Keratinocyte (primary cell): ENCODE measurements at regions not wholly inside any gene's neighbourhood (a gene's known extent, or its start where the extent isn't known, plus 50 kb on each side); places are given as distances from the start of the nearest gene placed in this dataset.

ENCODE experiments used
- DNase-seq: peaks from one replicate; pipeline ENCODE4 v3.0.0-alpha.2; 2011; ENCODE audit warnings: low read depth, missing footprints, low spot score
- FAIRE-seq: peaks from 2 replicates; lab custom pipeline; 2011; peaks lifted over from hg19 to GRCh38; lab: Jason Lieb, UNC
- H2AFZ ChIP-seq: 2 replicates; pipeline ENCODE4 v1.6.0; 2012; ENCODE audit warnings: low read length, control low read depth, inconsistent platforms; ENCODE audit not compliant: control insufficient read depth
- H3K27ac ChIP-seq: 2 replicates; pipeline ENCODE4 v1.5.1; 2011; ENCODE audit warnings: low read length; ENCODE audit not compliant: control insufficient read depth, insufficient read depth
- H3K27me3 ChIP-seq: 3 replicates; pipeline ENCODE4 v1.6.0; 2011; ENCODE audit warnings: low read length; ENCODE audit not compliant: control insufficient read depth, insufficient read depth; ENCODE audit errors: extremely low read depth
- H3K36me3 ChIP-seq, 2 experiments: 2 replicates in 1 of 2; 3 replicates in 1 of 2; pipeline ENCODE4 v1.5.1; 2011; ENCODE audit warnings: low read length in 2 of 2, mild to moderate bottlenecking in 1 of 2; ENCODE audit not compliant: control insufficient read depth in 2 of 2, insufficient read depth in 2 of 2; ENCODE audit errors: extremely low read depth in 1 of 2
- H3K4me1 ChIP-seq: 3 replicates; pipeline ENCODE4 v1.5.1; 2011; ENCODE audit warnings: low read length; ENCODE audit not compliant: control insufficient read depth, insufficient read depth; ENCODE audit errors: extremely low read depth
- H3K4me2 ChIP-seq: 3 replicates; pipeline ENCODE4 v1.6.0; 2011; ENCODE audit warnings: low read depth, low read length; ENCODE audit not compliant: control insufficient read depth, insufficient read depth; ENCODE audit errors: extremely low read depth
- H3K4me3 ChIP-seq, 3 experiments: fragments of 200-600 bp in 1 of 3; sonication (generic) in 1 of 3; 2 replicates in 2 of 3; 3 replicates in 1 of 3; pipeline ENCODE4 v1.5.1; 2011 to 2016; ENCODE audit warnings: low read length in 3 of 3, mild to moderate bottlenecking in 3 of 3, control low read depth in 2 of 3, inconsistent platforms in 1 of 3, low read depth in 1 of 3, mixed read lengths in 1 of 3, mixed run types in 1 of 3, moderate library complexity in 1 of 3; ENCODE audit not compliant: control insufficient read depth in 2 of 3, insufficient read depth in 2 of 3; ENCODE audit errors: extremely low read depth in 1 of 3
- H3K79me2 ChIP-seq: 2 replicates; pipeline ENCODE4 v1.6.0; 2012; ENCODE audit warnings: low read length; ENCODE audit not compliant: control insufficient read depth, insufficient read depth
- H3K9ac ChIP-seq: 3 replicates; pipeline ENCODE4 v1.6.0; 2011; ENCODE audit warnings: low read length; ENCODE audit not compliant: control insufficient read depth, insufficient read depth; ENCODE audit errors: extremely low read depth
- H3K9me1 ChIP-seq: 3 replicates; pipeline ENCODE4 v1.6.0; 2011; ENCODE audit warnings: low read length; ENCODE audit not compliant: control insufficient read depth, insufficient read depth; ENCODE audit errors: extremely low read depth
- H3K9me3 ChIP-seq: 2 replicates; pipeline ENCODE4 v1.5.1; 2012; ENCODE audit warnings: low read depth, low read length; ENCODE audit not compliant: control insufficient read depth
- H4K20me1 ChIP-seq: 3 replicates; pipeline ENCODE4 v1.6.0; 2011; ENCODE audit warnings: low read length; ENCODE audit not compliant: control insufficient read depth, insufficient read depth; ENCODE audit errors: extremely low read depth
- CTCF ChIP-seq, 3 experiments: IDR thresholded peaks in 1 of 3; conservative IDR thresholded peaks in 1 of 3; optimal IDR thresholded peaks in 1 of 3; 2 replicates in 2 of 3; 3 replicates in 1 of 3; pipeline versions ENCODE3 to v1.5.1; 2011; ENCODE audit warnings: low read length in 3 of 3, mild to moderate bottlenecking in 3 of 3, moderate library complexity in 2 of 3, control low read depth in 1 of 3, inconsistent platforms in 1 of 3; ENCODE audit not compliant: insufficient read depth in 2 of 3; ENCODE audit errors: extremely low read depth in 1 of 3
- EZH2 ChIP-seq: IDR thresholded peaks from one replicate; pipeline ENCODE4 v1.6.1; 2012; ENCODE audit warnings: inconsistent platforms, mild to moderate bottlenecking, low read length, moderate library complexity
- dilution Hi-C: fragments of 300-500 bp; cut with MboI; formaldehyde crosslinking; loops from one replicate; pipeline ENCODE4 v1.7.0; 2020; ENCODE audit warnings: low sequenced_read_pairs; ENCODE audit not compliant: extremely low pct_ligation_motif_present

GRCh38 chr14:98984719-98985041 lies 287.3 kb downstream of the BCL11B start:
- dilution Hi-C loops: no loop called here
- H2AFZ ChIP-seq: no peak overlapping the region
- H3K36me3 ChIP-seq: no peaks in the 10 kb centered on the region
- no peak overlapping the region for H3K4me2 ChIP-seq
- H3K4me3 ChIP-seq: no peak overlapping the region
- H3K9me1 ChIP-seq: no peaks in the 10 kb centered on the region
- H4K20me1 ChIP-seq: no peaks in the 10 kb centered on the region
- no peaks in the 10 kb centered on the region for H3K9me3 ChIP-seq
- no peaks in the 10 kb centered on the region for H3K4me1 ChIP-seq
- TF ChIP-seq EZH2 (no peak), CTCF (optimal IDR thresholded peaks at IDR 0.05 in 1 of 3, IDR thresholded peaks at IDR 0.05 in 1 of 3, conservative IDR thresholded peaks at IDR 0.05 in 1 of 3; ENCODE audit: extremely low read depth in 1 of 3, insufficient read depth in 2 of 3, low read length in 3 of 3) (no peak)
- H3K9ac ChIP-seq: no peak overlapping the region
- H3K27ac ChIP-seq: no peak overlapping the region
- no peak for DNase-seq
- FAIRE-seq: no peak
- H3K27me3 ChIP-seq: peaks cover 4% of the 10 kb centered on the region
- H3K79me2 ChIP-seq: no peaks in the 10 kb centered on the region

- no peaks in the 10 kb centered on the region for H3K79me2 ChIP-seq
- H3K4me1 ChIP-seq: no peaks in the 10 kb centered on the region
- H3K4me2 ChIP-seq: no peak overlapping the region
- no peaks in the 10 kb centered on the region for H4K20me1 ChIP-seq
- no peak overlapping the region for H2AFZ ChIP-seq
- H3K9me3 ChIP-seq: no peaks in the 10 kb centered on the region
- no peak for TF ChIP-seq EZH2
- no peak for TF ChIP-seq CTCF (optimal IDR thresholded peaks at IDR 0.05 in 1 of 3, IDR thresholded peaks at IDR 0.05 in 1 of 3, conservative IDR thresholded peaks at IDR 0.05 in 1 of 3; ENCODE audit: extremely low read depth in 1 of 3, insufficient read depth in 2 of 3, low read length in 3 of 3)
- dilution Hi-C loops: no loop called here
- no peaks in the 10 kb centered on the region for H3K36me3 ChIP-seq
- no peak for DNase-seq
- H3K9me1 ChIP-seq: no peaks in the 10 kb centered on the region
- no peak overlapping the region for H3K9ac ChIP-seq
- no peaks in the 10 kb centered on the region for H3K27me3 ChIP-seq
- no peak for FAIRE-seq
- no peak overlapping the region for H3K27ac ChIP-seq
- no peak overlapping the region for H3K4me3 ChIP-seq
Observed at GRCh38 chr14:98993818-98994217, 278.2 kb downstream of the BCL11B start.
